GM21529 (cell line): ENCODE measurements at regions not wholly inside any gene's neighbourhood (a gene's known extent, or its start where the extent isn't known, plus 50 kb on each side); places are given as distances from the start of the nearest gene placed in this dataset.

Experiments
- ATAC-seq: cut with Tn5 transposase; IDR thresholded peaks from one replicate; pipeline ENCODE4 v1.9.1; 2021; ENCODE audit not compliant: unreplicated experiment

- ATAC-seq: no peak
These were observed 133.1 kb upstream of the PCSK2 start for GRCh38 chr20:17093782-17094181.

GRCh38 chr20:17097603-17098002, 129.2 kb upstream of the PCSK2 start:
- ATAC-seq: no peak

GRCh38 chr20:17100506-17100905, 126.3 kb upstream of the PCSK2 start:
- ATAC-seq: no peak

GRCh38 chr20:17107127-17107526, 119.7 kb upstream of the PCSK2 start:
- ATAC-seq: no peak

- no peak for ATAC-seq
These were observed 117.9 kb upstream of the PCSK2 start for GRCh38 chr20:17108896-17109295.

- no peak for ATAC-seq
These were observed 117.5 kb upstream of the PCSK2 start for GRCh38 chr20:17109307-17109706.

- ATAC-seq: no peak
These were observed 98.6 kb upstream of the PCSK2 start for GRCh38 chr20:17128206-17128605.

GRCh38 chr20:17129089-17129488, 97.8 kb upstream of the PCSK2 start:
- no peak for ATAC-seq

- no peak for ATAC-seq
These were observed 89.1 kb upstream of the PCSK2 start for GRCh38 chr20:17137692-17138091.

GRCh38 chr20:17138237-17138636, 88.6 kb upstream of the PCSK2 start:
- no peak for ATAC-seq

GRCh38 chr20:17140894-17141293, 85.9 kb upstream of the PCSK2 start:
- no peak for ATAC-seq

GRCh38 chr20:17141568-17141967, 85.3 kb upstream of the PCSK2 start:
- ATAC-seq: no peak

GRCh38 chr20:17142666-17143065, 84.2 kb upstream of the PCSK2 start:
- ATAC-seq: no peak

- ATAC-seq: no peak
These were observed 76.0 kb upstream of the PCSK2 start for GRCh38 chr20:17150858-17151257.

- no peak for ATAC-seq
These were observed 71.4 kb upstream of the PCSK2 start for GRCh38 chr20:17155401-17155800.

- ATAC-seq: no peak
These were observed 68.1 kb upstream of the PCSK2 start for GRCh38 chr20:17158701-17159100.

- ATAC-seq: no peak
These were observed 65.0 kb upstream of the PCSK2 start for GRCh38 chr20:17161673-17162481.

GRCh38 chr20:17168026-17168612, 58.7 kb upstream of the PCSK2 start:
- no peak for ATAC-seq

- no peak for ATAC-seq
These were observed 57.2 kb upstream of the PCSK2 start for GRCh38 chr20:17169585-17170136.

GRCh38 chr20:17171746-17172280, 55.0 kb upstream of the PCSK2 start:
- ATAC-seq: no peak

GRCh38 chr20:17172836-17173516, 53.9 kb upstream of the PCSK2 start:
- no peak for ATAC-seq
